UCSD-AML1 (cell line): ENCODE measurements at regions not wholly inside any gene's neighbourhood (a gene's known extent, or its start where the extent isn't known, plus 50 kb on each side); places are given as distances from the start of the nearest gene placed in this dataset.

ENCODE experiments used
- DNase-seq: peaks from one replicate; lab custom pipeline; 2025; ENCODE audit not compliant: unreplicated experiment; lab: John Stamatoyannopoulos, UW

- no peak for DNase-seq
Measured at GRCh38 chr2:238963161-238963970, 115.5 kb downstream of the TWIST2 start.

- DNase-seq = no peak
Measured at GRCh38 chr2:238963971-238964328, 116.1 kb downstream of the TWIST2 start.

DNA sequence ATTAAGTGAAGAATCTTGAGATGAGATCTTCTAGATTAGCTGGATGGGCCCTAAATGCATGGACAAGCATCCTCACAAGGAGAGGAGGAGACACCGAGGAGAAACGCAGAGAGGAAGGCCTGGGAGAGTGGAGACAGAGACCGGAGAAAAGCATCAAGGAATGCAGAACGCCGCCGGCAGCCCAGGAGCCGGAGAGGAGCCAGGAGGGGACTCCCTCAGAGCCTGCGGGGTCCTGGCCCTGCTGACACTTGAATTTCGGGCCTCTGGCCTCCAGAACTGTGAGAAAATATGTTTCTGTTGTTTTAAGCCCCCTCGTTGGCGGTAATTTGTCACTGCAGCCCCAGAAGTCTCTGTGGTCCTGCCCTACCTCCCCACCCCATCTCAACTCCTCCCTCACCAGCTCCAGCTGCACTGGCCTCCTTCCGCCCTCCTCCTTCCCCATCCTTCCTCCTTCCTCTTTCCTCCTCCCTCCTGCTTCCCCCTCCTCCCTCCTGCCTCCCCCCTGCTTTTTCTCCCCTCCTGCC, 116.7 kb downstream of the TWIST2 start:
- no peak for DNase-seq

- DNase-seq = no peak
Measured at GRCh38 chr2:238965371-238966071, 117.6 kb downstream of the TWIST2 start.

- DNase-seq = no peak
Measured at GRCh38 chr2:238966072-238966937, 118.4 kb downstream of the TWIST2 start.

- DNase-seq = no peak
Measured at GRCh38 chr2:238967031-238967977, 119.4 kb downstream of the TWIST2 start.

- DNase-seq = no peak
Measured at GRCh38 chr2:238967978-238968360, 120.1 kb downstream of the TWIST2 start.

DNA sequence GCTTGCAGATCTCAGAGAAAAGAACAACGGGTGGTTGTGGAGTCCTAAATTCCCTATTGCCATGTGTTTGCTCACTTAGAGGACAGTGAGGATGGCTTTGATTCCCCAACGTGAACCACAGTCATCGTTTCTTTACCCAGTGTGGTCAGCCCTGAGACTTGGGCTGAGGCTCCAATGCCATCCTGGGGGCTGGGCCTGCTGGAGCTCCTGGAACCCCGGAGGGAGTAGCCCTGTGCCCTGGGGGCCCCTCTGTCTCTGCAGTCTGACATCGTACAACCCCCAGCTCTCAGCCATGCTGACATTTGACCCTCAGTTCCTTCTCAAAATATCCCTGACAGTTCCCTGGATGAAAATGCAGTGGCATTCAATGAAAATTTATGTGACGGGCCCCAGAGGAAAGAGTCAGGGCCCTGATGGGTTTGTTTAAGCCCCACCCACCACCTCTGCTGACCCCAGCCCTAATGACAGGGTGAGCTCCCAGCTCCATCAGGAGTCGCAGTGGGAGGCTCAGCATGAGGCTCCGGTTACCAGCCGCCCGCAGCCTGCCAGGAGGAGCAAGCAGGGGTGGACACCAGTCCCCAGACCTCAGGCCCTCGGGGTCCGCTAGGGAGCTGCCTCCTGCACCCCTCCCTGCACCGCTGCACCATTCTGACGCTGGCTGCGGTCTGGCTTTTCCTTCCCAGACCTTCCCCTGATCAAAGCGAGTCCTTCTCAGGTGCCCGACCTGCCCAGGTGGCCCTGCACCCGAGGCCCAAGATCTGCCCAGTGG, 120.9 kb downstream of the TWIST2 start:
- DNase-seq = no peak

- DNase-seq = no peak
Measured at GRCh38 chr2:238969857-238970256, 122.0 kb downstream of the TWIST2 start.

DNA sequence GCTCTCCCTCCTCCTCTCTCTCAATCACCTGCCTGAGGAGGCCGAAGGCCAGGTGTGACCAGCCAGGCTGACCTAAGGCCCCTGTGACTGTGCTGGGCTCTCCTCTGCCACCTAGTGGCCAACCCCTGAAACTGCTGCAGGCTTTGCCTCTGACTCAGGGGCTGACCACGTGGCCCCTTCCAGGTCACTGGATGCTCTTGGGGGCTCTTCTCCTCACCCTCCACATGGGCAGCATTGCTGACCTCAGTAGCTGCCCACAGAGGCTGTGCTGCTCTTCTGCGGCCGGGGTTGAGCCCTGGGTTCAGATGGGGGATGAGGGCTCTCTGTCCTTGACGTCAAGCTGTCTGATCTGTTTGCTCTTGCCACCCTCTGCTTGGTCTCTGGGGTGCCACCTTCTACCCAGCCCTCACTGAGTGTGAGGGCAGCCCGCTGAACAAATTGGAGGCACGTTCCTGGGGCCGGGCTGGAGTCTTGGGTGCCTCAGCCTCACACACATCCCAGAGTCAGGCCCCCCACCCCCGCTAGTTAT, 122.7 kb downstream of the TWIST2 start:
- peak; percentile 35 for DNase-seq

GRCh38 chr2:238971318-238972145, 123.6 kb downstream of the TWIST2 start:
- DNase-seq = no peak

DNA sequence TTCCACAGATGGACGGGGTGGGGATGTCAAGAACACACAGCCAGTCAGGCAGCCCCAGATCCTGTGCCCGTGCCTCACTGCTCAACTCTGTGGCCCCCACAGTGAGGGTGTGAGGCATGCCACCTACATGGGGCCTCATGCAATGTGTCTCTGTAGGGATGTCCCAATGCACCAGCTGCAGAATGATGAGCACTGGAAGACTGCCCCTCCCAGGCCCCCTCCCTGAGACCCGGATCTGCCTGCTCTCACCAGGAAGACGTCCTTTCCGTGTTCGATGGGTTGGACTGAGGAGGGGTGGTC, 124.2 kb downstream of the TWIST2 start:
- DNase-seq = no peak

GRCh38 chr2:238973038-238973739, 125.3 kb downstream of the TWIST2 start:
- no peak for DNase-seq

GRCh38 chr2:238974081-238974480, 126.2 kb downstream of the TWIST2 start:
- DNase-seq = no peak

DNA sequence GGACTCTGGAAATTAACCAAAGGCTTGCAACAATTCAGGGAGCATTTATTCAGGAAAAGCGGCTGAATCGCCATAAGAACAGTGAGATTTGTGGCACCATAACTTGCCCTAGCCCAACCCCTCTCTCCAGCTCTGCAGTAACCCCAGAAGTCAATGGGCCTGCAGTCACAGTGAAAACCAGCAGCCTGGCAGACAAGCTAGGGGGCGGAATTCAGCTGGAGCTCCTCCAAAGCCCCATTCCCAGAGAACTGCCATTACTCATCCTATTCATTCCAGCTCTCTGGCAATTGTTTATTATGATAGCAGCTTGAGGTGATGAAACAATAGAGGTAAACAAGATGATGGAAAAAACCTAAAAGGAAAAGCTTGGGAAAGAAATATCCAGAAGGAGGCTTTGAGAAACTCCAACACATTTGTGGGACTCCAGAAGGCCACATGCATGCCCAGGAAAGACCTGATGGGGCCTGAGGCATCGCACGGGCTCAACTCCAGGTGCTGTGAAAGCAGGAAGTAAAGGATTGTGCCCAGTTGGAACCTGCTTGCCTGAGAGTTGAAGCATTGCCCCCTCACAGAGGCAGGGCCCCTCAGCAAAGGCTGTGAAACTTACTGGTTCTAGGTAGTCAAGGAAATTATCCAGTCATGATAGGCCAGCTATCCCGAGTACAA, 126.7 kb downstream of the TWIST2 start:
- no peak for DNase-seq

DNA sequence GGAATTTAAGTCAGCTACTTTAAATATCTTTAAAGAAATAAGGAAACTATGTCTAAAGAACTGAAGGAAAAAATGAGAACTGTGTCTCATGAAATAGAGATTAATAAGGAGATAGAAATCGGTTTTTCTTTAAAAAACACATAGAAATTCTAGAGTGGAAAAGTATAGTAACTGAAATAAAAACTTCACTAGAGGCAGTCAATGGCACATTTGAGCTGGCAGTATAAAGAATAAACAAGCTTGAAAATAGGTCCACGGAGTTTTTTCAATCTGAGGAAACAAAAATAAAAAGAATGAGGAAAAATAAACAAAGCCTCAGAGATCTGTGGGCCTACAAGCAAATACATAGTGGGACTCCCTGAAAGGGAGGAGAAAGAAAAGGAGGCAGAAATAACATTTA, 127.5 kb downstream of the TWIST2 start:
- DNase-seq = no peak

DNA sequence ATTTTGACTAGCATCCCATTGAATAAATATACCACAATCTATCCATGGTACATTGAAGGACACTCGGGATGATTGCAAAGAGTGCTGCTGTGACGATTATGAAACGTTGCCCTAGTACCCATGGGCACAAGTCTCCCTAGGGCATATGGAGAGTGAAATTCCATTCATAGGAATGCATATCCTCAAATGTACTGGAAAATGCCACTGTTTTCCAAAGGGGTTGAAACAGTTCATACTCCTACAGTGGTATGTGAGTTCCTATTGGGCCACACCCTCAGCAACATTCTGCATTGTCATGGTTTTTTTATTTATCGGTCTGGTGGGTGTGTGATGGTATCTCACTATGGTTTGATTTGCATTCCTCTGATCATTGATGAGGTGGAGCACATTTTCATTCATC, 130.6 kb downstream of the TWIST2 start:
- DNase-seq = no peak

DNA sequence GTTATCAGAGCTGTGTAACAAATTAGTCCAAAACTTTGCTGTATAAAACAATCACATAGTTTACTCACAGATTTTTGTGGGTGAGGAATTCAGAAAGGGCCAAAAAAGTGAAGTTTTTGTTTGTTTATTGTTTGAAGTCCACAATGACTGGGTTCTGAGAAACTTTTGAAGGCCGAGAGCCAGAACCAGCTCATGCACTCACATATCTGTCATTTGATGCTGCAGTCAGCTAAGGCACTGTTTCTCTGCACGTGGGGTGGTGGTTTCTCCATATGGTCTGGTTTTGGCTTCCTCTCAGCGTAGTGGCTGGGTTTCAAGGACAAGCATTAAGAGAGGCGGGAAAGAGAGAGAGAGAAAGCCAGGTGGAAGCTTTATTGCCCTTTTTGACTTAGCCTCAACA, 131.8 kb downstream of the TWIST2 start:
- DNase-seq = no peak
